ENCODE measurements at regions not wholly inside any gene's neighbourhood (a gene's known extent, or its start where the extent isn't known, plus 50 kb on each side); places are given as distances from the start of the nearest gene placed in this dataset.

- Mint-ChIP-seq H3K4me3 (ENCODE audit: unreplicated experiment) (no peak overlapping the region), H3K36me3 (ENCODE audit: low read depth, unreplicated experiment) (no peaks in the 10 kb centered on the region), H3K27ac (ENCODE audit: unreplicated experiment) (no peak overlapping the region), H3K9me3 (ENCODE audit: unreplicated experiment) (no peaks in the 10 kb centered on the region), H3K4me1 (ENCODE audit: unreplicated experiment) (no peaks in the 10 kb centered on the region), H3K27me3 (ENCODE audit: unreplicated experiment) (peaks cover 3% of the 10 kb centered on the region)
- TF ChIP-seq CTCF (IDR thresholded peaks at IDR 0.05; ENCODE audit: unreplicated experiment), result no peak
- DNase-seq (ENCODE audit: low spot score), result no peak
These were observed 278.3 kb downstream of the TNS1 start for GRCh38 chr2:217724471-217724870.

GRCh38 chr2:217723981-217724380, 278.8 kb downstream of the TNS1 start:
- H3K9me3 Mint-ChIP-seq (ENCODE audit: unreplicated experiment), result no peaks in the 10 kb centered on the region
- DNase-seq (ENCODE audit: low spot score), result no peak
- H3K36me3 Mint-ChIP-seq (ENCODE audit: low read depth, unreplicated experiment), result no peaks in the 10 kb centered on the region
- no peak for TF ChIP-seq CTCF (IDR thresholded peaks at IDR 0.05; ENCODE audit: unreplicated experiment)
- H3K4me1 Mint-ChIP-seq (ENCODE audit: unreplicated experiment), result no peaks in the 10 kb centered on the region
- no peak overlapping the region for H3K27ac Mint-ChIP-seq (ENCODE audit: unreplicated experiment)
- no peak overlapping the region for H3K4me3 Mint-ChIP-seq (ENCODE audit: unreplicated experiment)
- peaks cover 2% of the 10 kb centered on the region for H3K27me3 Mint-ChIP-seq (ENCODE audit: unreplicated experiment)

GRCh38 chr2:217722883-217723472, 279.8 kb downstream of the TNS1 start:
- no peak overlapping the region for H3K27ac Mint-ChIP-seq (ENCODE audit: unreplicated experiment)
- H3K4me1 Mint-ChIP-seq (ENCODE audit: unreplicated experiment), result no peaks in the 10 kb centered on the region
- H3K4me3 Mint-ChIP-seq (ENCODE audit: unreplicated experiment), result no peak overlapping the region
- no peaks in the 10 kb centered on the region for H3K9me3 Mint-ChIP-seq (ENCODE audit: unreplicated experiment)
- H3K27me3 Mint-ChIP-seq (ENCODE audit: unreplicated experiment), result peaks cover 2% of the 10 kb centered on the region
- no peak for TF ChIP-seq CTCF (IDR thresholded peaks at IDR 0.05; ENCODE audit: unreplicated experiment)
- H3K36me3 Mint-ChIP-seq (ENCODE audit: low read depth, unreplicated experiment), result no peaks in the 10 kb centered on the region
- no peak for DNase-seq (ENCODE audit: low spot score)

- Mint-ChIP-seq H3K27me3 (ENCODE audit: unreplicated experiment) (peaks cover 2% of the 10 kb centered on the region), H3K9me3 (ENCODE audit: unreplicated experiment) (no peaks in the 10 kb centered on the region), H3K36me3 (ENCODE audit: low read depth, unreplicated experiment) (no peaks in the 10 kb centered on the region), H3K4me1 (ENCODE audit: unreplicated experiment) (peaks cover 9% of the 10 kb centered on the region), H3K27ac (ENCODE audit: unreplicated experiment) (no peak overlapping the region), H3K4me3 (ENCODE audit: unreplicated experiment) (no peak overlapping the region)
- DNase-seq (ENCODE audit: low spot score), result no peak
- TF ChIP-seq CTCF (IDR thresholded peaks at IDR 0.05; ENCODE audit: unreplicated experiment), result no peak
These were observed 285.1 kb downstream of the TNS1 start for GRCh38 chr2:217717646-217718045.

- H3K4me3 Mint-ChIP-seq (ENCODE audit: unreplicated experiment), result no peak overlapping the region
- no peak for TF ChIP-seq CTCF (IDR thresholded peaks at IDR 0.05; ENCODE audit: unreplicated experiment)
- H3K27ac Mint-ChIP-seq (ENCODE audit: unreplicated experiment), result no peak overlapping the region
- H3K36me3 Mint-ChIP-seq (ENCODE audit: low read depth, unreplicated experiment), result no peaks in the 10 kb centered on the region
- DNase-seq (ENCODE audit: low spot score), result no peak
- H3K4me1 Mint-ChIP-seq (ENCODE audit: unreplicated experiment), result peaks cover 9% of the 10 kb centered on the region
- H3K27me3 Mint-ChIP-seq (ENCODE audit: unreplicated experiment), result peaks cover 2% of the 10 kb centered on the region
- H3K9me3 Mint-ChIP-seq (ENCODE audit: unreplicated experiment), result no peaks in the 10 kb centered on the region
These were observed 287.3 kb downstream of the TNS1 start for GRCh38 chr2:217715484-217715883.
